ENCODE measurements at regions not wholly inside any gene's neighbourhood (a gene's known extent, or its start where the extent isn't known, plus 50 kb on each side); places are given as distances from the start of the nearest gene placed in this dataset.
"Not testable (repeated sequence)": the region's sequence is repeated elsewhere in the genome, so short reads cannot be mapped to it uniquely, and the experiment has no call there.

- Histone ChIP-seq H3K4me3 (ENCODE audit: low read depth in 1 of 2, low read length in 2 of 2) (no peak overlapping the region), H3K27ac (ENCODE audit: low read length) (no peak overlapping the region), H3K27me3 (ENCODE audit: insufficient read depth, low read length, poor library complexity) (peaks cover 12% of the 10 kb centered on the region), H3K9me3 (ENCODE audit: insufficient read depth, low read length, severe bottlenecking) (no peaks in the 10 kb centered on the region), H3K4me2 (ENCODE audit: insufficient read depth, low read length) (no peak overlapping the region), H2AFZ (ENCODE audit: low read depth, low read length) (no peak overlapping the region), H4K20me1 (ENCODE audit: insufficient read depth, low read length) (no peaks in the 10 kb centered on the region), H3K9ac (ENCODE audit: low read depth, low read length) (no peak overlapping the region), H3K36me3 (ENCODE audit: insufficient read depth, low read length) (no peaks in the 10 kb centered on the region), H3K79me2 (ENCODE audit: insufficient read depth, low read length) (no peaks in the 10 kb centered on the region), H3K4me1 (ENCODE audit: insufficient read depth, low read length) (no peaks in the 10 kb centered on the region)
- DNase-seq (no peak), ATAC-seq (ENCODE audit: insufficient read depth, low read depth) (no peak)
- TF ChIP-seq CTCF (IDR thresholded peaks at IDR 0.05; ENCODE audit: borderline replicate concordance, extremely low read depth, low read length, poor library complexity, severe bottlenecking) (no peak), EZH2 (IDR thresholded peaks at IDR 0.05; ENCODE audit: borderline replicate concordance, low read depth, low read length, severe bottlenecking) (no peak)
These were observed 260.3 kb upstream of the DIO3 start for GRCh38 chr14:101301011-101301410.

GRCh38 chr14:101307162-101307561 is 254.1 kb upstream of the DIO3 start:
- not testable (repeated sequence) for H3K36me3 ChIP-seq (ENCODE audit: insufficient read depth, low read length); H3K4me3 ChIP-seq (ENCODE audit: low read depth in 1 of 2, low read length in 2 of 2); H3K9me3 ChIP-seq (ENCODE audit: insufficient read depth, low read length, severe bottlenecking); ATAC-seq (ENCODE audit: insufficient read depth, low read depth); H3K27me3 ChIP-seq (ENCODE audit: insufficient read depth, low read length, poor library complexity); H2AFZ ChIP-seq (ENCODE audit: low read depth, low read length); H3K27ac ChIP-seq (ENCODE audit: low read length); H3K4me1 ChIP-seq (ENCODE audit: insufficient read depth, low read length); H4K20me1 ChIP-seq (ENCODE audit: insufficient read depth, low read length); H3K9ac ChIP-seq (ENCODE audit: low read depth, low read length); H3K4me2 ChIP-seq (ENCODE audit: insufficient read depth, low read length); H3K79me2 ChIP-seq (ENCODE audit: insufficient read depth, low read length); DNase-seq

GRCh38 chr14:101311186-101311585 is 250.1 kb upstream of the DIO3 start:
- not testable (repeated sequence) for DNase-seq; H3K4me1 ChIP-seq (ENCODE audit: insufficient read depth, low read length); H2AFZ ChIP-seq (ENCODE audit: low read depth, low read length); H3K9ac ChIP-seq (ENCODE audit: low read depth, low read length); H3K9me3 ChIP-seq (ENCODE audit: insufficient read depth, low read length, severe bottlenecking); H3K79me2 ChIP-seq (ENCODE audit: insufficient read depth, low read length); H3K4me2 ChIP-seq (ENCODE audit: insufficient read depth, low read length); H3K27me3 ChIP-seq (ENCODE audit: insufficient read depth, low read length, poor library complexity); H3K4me3 ChIP-seq (ENCODE audit: low read depth in 1 of 2, low read length in 2 of 2); H3K27ac ChIP-seq (ENCODE audit: low read length); H4K20me1 ChIP-seq (ENCODE audit: insufficient read depth, low read length); ATAC-seq (ENCODE audit: insufficient read depth, low read depth); H3K36me3 ChIP-seq (ENCODE audit: insufficient read depth, low read length)

GRCh38 chr14:101313268-101313667 is 248.0 kb upstream of the DIO3 start:
- no peak overlapping the region for H3K9ac ChIP-seq (ENCODE audit: low read depth, low read length)
- no peak overlapping the region for H3K27ac ChIP-seq (ENCODE audit: low read length)
- DNase-seq (no peak), ATAC-seq (ENCODE audit: insufficient read depth, low read depth) (no peak)
- no peaks in the 10 kb centered on the region for H3K4me1 ChIP-seq (ENCODE audit: insufficient read depth, low read length)
- no peaks in the 10 kb centered on the region for H3K36me3 ChIP-seq (ENCODE audit: insufficient read depth, low read length)
- H3K79me2 ChIP-seq (ENCODE audit: insufficient read depth, low read length), result no peaks in the 10 kb centered on the region
- H3K4me2 ChIP-seq (ENCODE audit: insufficient read depth, low read length), result no peak overlapping the region
- no peaks in the 10 kb centered on the region for H4K20me1 ChIP-seq (ENCODE audit: insufficient read depth, low read length)
- no peak overlapping the region for H3K4me3 ChIP-seq (ENCODE audit: low read depth in 1 of 2, low read length in 2 of 2)
- no peak for TF ChIP-seq EZH2 (IDR thresholded peaks at IDR 0.05; ENCODE audit: borderline replicate concordance, low read depth, low read length, severe bottlenecking)
- no peak for TF ChIP-seq CTCF (IDR thresholded peaks at IDR 0.05; ENCODE audit: borderline replicate concordance, extremely low read depth, low read length, poor library complexity, severe bottlenecking)
- H2AFZ ChIP-seq (ENCODE audit: low read depth, low read length), result no peak overlapping the region
- H3K27me3 ChIP-seq (ENCODE audit: insufficient read depth, low read length, poor library complexity), result no peaks in the 10 kb centered on the region
- H3K9me3 ChIP-seq (ENCODE audit: insufficient read depth, low read length, severe bottlenecking), result peaks cover 15% of the 10 kb centered on the region
